RWPE1 (cell line): ENCODE measurements at regions not wholly inside any gene's neighbourhood (a gene's known extent, or its start where the extent isn't known, plus 50 kb on each side); places are given as distances from the start of the nearest gene placed in this dataset.

Experiments
- CTCF ChIA-PET: fragments of 350-600 bp; sonication (Branson Sonifier 250); formaldehyde crosslinking; extraction: SDS; loops from one replicate; lab custom pipeline; 2021; lab: Yijun Ruan, JAX
- POLR2A ChIA-PET: fragments of 400-600 bp; formaldehyde crosslinking; extraction: SDS; loops from one replicate; lab custom pipeline; 2020; ENCODE audit warnings: antibody characterized with exemption; ENCODE audit not compliant: low non-redundant PET; lab: Yijun Ruan, JAX
- DNase-seq: peaks from one replicate; pipeline ENCODE4 v3.0.0; 2012; ENCODE audit warnings: low spot score
- H3K27ac ChIP-seq: fragments of 450-650 bp; 2 replicates; pipeline ENCODE4 v1.5.1; 2017
- TF ChIP-seq, protein P1 (sequence below): fragments of 450-650 bp; conservative IDR thresholded peaks from 2 replicates; pipeline ENCODE4 v1.5.1; 2017; ENCODE audit warnings: low read depth, mild to moderate bottlenecking

DNA sequence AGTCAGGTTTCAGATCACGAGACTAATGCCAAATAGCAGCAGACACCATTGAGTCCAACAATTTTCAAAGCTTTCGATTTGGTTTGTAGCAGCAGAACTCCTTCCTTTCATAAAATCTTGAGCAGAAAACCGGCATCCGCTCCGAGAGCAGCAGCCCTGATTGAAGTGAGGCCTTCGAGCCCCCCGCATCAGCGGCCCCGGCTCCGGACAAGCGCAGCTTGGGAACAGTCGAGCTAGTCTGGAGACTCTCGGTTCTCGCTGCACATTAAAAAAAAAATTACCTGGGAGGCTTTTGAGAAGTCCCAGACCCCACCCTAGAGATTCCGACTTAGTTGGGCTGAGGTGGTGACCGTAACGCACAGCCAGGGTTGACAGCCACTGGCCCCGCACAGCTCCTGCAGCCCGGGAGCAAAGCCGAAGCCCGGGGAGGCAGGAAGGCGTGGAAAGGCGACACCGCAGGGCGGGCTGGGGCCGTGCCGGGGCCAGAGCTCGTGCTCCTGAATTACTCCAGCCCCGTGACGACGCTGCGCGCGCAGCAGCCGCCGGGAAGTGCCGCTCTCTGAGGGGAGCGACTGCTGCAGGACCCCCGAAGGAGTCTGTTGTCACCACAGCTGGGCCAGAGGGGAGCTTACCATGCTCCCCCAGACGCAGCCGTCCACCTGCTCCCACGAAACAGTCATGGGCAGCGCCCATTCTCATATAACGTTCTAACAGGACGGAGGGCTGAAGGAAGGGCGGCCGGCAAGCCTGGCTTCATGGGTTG, 57.8 kb downstream of the SPATA19 start:
- no peak overlapping the region for H3K27ac ChIP-seq
- TF ChIP-seq, protein P1, sequence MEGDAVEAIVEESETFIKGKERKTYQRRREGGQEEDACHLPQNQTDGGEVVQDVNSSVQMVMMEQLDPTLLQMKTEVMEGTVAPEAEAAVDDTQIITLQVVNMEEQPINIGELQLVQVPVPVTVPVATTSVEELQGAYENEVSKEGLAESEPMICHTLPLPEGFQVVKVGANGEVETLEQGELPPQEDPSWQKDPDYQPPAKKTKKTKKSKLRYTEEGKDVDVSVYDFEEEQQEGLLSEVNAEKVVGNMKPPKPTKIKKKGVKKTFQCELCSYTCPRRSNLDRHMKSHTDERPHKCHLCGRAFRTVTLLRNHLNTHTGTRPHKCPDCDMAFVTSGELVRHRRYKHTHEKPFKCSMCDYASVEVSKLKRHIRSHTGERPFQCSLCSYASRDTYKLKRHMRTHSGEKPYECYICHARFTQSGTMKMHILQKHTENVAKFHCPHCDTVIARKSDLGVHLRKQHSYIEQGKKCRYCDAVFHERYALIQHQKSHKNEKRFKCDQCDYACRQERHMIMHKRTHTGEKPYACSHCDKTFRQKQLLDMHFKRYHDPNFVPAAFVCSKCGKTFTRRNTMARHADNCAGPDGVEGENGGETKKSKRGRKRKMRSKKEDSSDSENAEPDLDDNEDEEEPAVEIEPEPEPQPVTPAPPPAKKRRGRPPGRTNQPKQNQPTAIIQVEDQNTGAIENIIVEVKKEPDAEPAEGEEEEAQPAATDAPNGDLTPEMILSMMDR, result no peak
- ChIA-PET CTCF (interaction anchor here (0.6 to 0.7 kb wide), 2 partner anchors 58 to 268 kb away, joined by 4 to 5 read pairs; no protein-coding TSS in a partner anchor), POLR2A (no interaction called here)
- no peak for DNase-seq

GRCh38 chr11:133785795-133786340, 59.4 kb downstream of the SPATA19 start:
- CTCF ChIA-PET, result no interaction called here

GRCh38 chr11:133784359-133784758, 61.0 kb downstream of the SPATA19 start:
- DNase-seq, result no peak
- no peak overlapping the region for H3K27ac ChIP-seq
- TF ChIP-seq, protein P1, result no peak
- POLR2A ChIA-PET, result no interaction called here
- CTCF ChIA-PET, result no interaction called here

More at GRCh38 chr11:133785795-133786340, 59.4 kb downstream of the SPATA19 start:
- no peak overlapping the region for H3K27ac ChIP-seq
- POLR2A ChIA-PET, result no interaction called here
- no peak for DNase-seq
- TF ChIP-seq, protein P1, result no peak

DNA sequence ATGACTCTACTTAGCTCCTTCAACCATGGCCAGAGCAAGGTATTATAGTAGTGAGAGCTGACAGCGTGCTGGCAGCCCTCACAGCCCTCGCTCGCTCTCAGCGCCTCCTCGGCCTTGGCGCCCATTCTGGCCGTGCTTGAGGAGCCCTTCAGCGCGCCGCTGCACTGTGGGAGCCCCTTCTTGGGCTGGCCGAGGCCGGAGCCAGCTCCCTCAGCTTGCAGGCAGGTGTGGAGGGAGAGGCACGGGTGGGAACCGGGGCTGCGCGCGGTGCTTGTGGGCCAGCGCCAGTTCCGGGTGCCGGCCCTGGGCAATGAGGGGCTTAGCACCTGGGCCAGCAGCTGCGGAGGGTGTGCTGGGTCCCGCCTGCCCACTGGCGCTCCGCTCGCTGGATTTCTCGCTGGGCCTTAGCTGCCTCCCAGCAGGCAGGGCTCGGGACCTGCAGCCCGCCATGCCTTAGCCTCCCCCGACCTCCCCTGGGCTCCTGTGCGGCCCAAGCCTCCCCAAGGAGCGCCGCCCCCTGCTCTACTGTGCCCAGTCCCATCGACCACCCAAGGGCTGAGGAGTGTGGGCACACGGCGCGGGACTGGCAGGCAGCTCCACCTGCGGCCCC, 63.1 kb downstream of the SPATA19 start:
- ChIA-PET CTCF (no interaction called here), POLR2A (no interaction called here)
- DNase-seq, result no peak
- TF ChIP-seq, protein P1, result no peak
- no peak overlapping the region for H3K27ac ChIP-seq

- CTCF ChIA-PET, result no interaction called here
Measured at GRCh38 chr11:133778161-133778560, 67.2 kb downstream of the SPATA19 start.

More at GRCh38 chr11:133778161-133778560, 67.2 kb downstream of the SPATA19 start:
- POLR2A ChIA-PET, result no interaction called here
- DNase-seq, result no peak
- no peak overlapping the region for H3K27ac ChIP-seq
- TF ChIP-seq, protein P1, result no peak
